ENCODE measurements at regions not wholly inside any gene's neighbourhood (a gene's known extent, or its start where the extent isn't known, plus 50 kb on each side); places are given as distances from the start of the nearest gene placed in this dataset.

DNA sequence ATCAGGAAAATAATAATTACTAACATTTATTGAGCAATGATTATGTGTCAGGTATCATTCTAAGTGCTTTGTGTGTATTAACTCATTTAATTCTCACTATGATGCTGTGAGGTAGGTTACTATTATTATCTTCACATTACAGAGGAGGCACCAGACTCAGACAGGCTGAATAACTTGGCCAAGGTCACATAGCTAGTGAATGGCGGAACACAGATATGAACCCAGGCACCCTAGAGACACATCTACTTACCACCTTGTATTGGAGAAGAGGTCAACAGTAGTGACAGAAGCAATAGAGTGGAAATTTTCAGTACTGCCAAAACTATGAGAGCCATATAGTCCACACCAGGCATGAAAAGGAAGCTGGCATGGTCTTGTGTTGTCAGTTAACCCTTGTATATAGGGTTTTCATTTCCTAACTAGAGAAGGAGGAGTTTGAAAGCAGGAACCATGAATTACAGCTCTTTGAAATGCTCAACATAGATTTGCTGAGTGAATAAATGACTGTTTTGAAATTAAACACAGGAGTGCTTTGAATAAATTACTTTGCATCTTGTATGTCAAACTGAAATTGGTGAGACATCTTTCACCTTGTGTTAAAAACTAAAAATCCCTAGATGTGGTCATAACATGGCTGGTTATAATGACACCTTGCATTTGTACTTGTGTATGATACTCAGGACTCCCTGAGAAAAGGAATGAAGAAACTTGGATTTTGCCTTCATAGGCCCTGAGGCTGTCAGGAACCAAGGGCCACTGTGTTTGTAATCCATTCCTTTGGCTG is 71.8 kb downstream of the RTL9 start:
- H3K4me3 ChIP-seq (ENCODE audit: low read depth in 1 of 3, low read length in 3 of 3), result no peak overlapping the region
- DNase-seq (ENCODE audit: low spot score), result no peak
- H3K36me3 ChIP-seq (ENCODE audit: control insufficient read depth in 4 of 4, insufficient read depth in 3 of 4, low read depth in 1 of 4, low read length in 3 of 4), result no peaks in the 10 kb centered on the region
- H3K9me3 ChIP-seq (ENCODE audit: control insufficient read depth in 4 of 4, low read length in 3 of 4), result no peaks in the 10 kb centered on the region
- H3K27me3 ChIP-seq (ENCODE audit: control insufficient read depth in 4 of 4, insufficient read depth in 4 of 4, low read length in 3 of 4), result no peaks in the 10 kb centered on the region
- TF ChIP-seq, protein P1, sequence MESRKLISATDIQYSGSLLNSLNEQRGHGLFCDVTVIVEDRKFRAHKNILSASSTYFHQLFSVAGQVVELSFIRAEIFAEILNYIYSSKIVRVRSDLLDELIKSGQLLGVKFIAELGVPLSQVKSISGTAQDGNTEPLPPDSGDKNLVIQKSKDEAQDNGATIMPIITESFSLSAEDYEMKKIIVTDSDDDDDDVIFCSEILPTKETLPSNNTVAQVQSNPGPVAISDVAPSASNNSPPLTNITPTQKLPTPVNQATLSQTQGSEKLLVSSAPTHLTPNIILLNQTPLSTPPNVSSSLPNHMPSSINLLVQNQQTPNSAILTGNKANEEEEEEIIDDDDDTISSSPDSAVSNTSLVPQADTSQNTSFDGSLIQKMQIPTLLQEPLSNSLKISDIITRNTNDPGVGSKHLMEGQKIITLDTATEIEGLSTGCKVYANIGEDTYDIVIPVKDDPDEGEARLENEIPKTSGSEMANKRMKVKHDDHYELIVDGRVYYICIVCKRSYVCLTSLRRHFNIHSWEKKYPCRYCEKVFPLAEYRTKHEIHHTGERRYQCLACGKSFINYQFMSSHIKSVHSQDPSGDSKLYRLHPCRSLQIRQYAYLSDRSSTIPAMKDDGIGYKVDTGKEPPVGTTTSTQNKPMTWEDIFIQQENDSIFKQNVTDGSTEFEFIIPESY (IDR thresholded peaks at IDR 0.05), result no peak
- TF ChIP-seq HNF4G (IDR thresholded peaks at IDR 0.05) (no peak), RXRA (IDR thresholded peaks at IDR 0.05) (no peak), YY1 (IDR thresholded peaks at IDR 0.05) (no peak), GABPA (IDR thresholded peaks at IDR 0.05 in 1 of 2, conservative IDR thresholded peaks at IDR 0.05 in 1 of 2) (no peak)
- TF ChIP-seq, protein P2, sequence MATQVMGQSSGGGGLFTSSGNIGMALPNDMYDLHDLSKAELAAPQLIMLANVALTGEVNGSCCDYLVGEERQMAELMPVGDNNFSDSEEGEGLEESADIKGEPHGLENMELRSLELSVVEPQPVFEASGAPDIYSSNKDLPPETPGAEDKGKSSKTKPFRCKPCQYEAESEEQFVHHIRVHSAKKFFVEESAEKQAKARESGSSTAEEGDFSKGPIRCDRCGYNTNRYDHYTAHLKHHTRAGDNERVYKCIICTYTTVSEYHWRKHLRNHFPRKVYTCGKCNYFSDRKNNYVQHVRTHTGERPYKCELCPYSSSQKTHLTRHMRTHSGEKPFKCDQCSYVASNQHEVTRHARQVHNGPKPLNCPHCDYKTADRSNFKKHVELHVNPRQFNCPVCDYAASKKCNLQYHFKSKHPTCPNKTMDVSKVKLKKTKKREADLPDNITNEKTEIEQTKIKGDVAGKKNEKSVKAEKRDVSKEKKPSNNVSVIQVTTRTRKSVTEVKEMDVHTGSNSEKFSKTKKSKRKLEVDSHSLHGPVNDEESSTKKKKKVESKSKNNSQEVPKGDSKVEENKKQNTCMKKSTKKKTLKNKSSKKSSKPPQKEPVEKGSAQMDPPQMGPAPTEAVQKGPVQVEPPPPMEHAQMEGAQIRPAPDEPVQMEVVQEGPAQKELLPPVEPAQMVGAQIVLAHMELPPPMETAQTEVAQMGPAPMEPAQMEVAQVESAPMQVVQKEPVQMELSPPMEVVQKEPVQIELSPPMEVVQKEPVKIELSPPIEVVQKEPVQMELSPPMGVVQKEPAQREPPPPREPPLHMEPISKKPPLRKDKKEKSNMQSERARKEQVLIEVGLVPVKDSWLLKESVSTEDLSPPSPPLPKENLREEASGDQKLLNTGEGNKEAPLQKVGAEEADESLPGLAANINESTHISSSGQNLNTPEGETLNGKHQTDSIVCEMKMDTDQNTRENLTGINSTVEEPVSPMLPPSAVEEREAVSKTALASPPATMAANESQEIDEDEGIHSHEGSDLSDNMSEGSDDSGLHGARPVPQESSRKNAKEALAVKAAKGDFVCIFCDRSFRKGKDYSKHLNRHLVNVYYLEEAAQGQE (IDR thresholded peaks at IDR 0.05), result no peak
- TF ChIP-seq, protein P3, sequence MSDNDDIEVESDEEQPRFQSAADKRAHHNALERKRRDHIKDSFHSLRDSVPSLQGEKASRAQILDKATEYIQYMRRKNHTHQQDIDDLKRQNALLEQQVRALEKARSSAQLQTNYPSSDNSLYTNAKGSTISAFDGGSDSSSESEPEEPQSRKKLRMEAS (IDR thresholded peaks at IDR 0.05), result no peak
- H3K9ac ChIP-seq (ENCODE audit: low read depth in 1 of 2, low read length in 2 of 2), result no peak overlapping the region
- H3K27ac ChIP-seq (ENCODE audit: low read depth in 1 of 2, low read length in 2 of 2), result no peak overlapping the region
- WGBS, result 95% methylated on average over 1 of the region's 1 CpG
- peaks cover 0 to 14% (median 5%) of the 10 kb centered on the region in 4 donors for H3K4me1 ChIP-seq (ENCODE audit: control insufficient read depth in 4 of 4, insufficient read depth in 4 of 4, low read length in 3 of 4)

DNA sequence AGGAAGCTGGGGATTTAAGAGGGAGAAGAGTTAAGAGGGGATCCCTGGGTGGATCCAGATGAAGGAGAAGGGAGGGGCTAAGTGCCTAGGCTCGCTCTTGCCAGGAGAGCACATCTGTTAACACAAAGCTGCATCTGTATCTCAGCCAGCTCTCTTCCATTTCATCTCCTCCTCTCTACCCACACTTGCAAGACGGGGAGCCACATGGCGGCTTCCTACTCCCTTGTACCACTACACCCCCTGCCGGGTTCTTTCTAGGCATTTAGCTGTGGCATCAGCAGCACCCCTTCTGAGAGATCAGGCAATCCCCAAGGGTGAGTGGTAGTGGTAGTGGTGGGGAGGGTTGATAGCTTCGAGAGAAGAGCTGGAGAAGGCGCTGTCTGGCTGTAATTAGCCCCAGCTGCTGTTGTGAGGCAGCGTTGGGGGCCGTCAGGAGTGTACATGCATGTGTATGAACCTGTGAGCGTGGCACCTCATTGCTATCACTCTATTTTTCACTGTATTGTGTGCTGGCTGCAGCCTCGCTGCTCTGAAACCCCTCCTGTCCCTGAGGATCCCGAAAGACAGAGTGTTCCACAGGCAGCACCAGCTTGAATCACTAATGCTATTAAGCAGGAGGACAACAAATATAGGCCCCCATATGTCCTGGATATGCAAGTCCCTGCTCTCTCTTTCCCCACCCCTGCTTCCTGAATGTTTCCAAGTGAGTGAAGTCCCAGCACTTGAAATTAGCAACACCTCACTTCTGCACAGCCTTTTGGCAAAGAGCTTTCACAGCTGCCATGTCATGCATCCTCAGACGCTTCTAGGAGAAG is 73.7 kb downstream of the RTL9 start:
- no peak overlapping the region for H3K9ac ChIP-seq (ENCODE audit: low read depth in 1 of 2, low read length in 2 of 2)
- H3K9me3 ChIP-seq (ENCODE audit: control insufficient read depth in 4 of 4, low read length in 3 of 4), result no peaks in the 10 kb centered on the region
- no peaks in the 10 kb centered on the region for H3K36me3 ChIP-seq (ENCODE audit: control insufficient read depth in 4 of 4, insufficient read depth in 3 of 4, low read depth in 1 of 4, low read length in 3 of 4)
- H3K4me3 ChIP-seq (ENCODE audit: low read depth in 1 of 3, low read length in 3 of 3), result no peak overlapping the region
- peaks cover 1 to 32% (median 22%) of the 10 kb centered on the region in 4 donors for H3K4me1 ChIP-seq (ENCODE audit: control insufficient read depth in 4 of 4, insufficient read depth in 4 of 4, low read length in 3 of 4)
- no peaks in the 10 kb centered on the region for H3K27me3 ChIP-seq (ENCODE audit: control insufficient read depth in 4 of 4, insufficient read depth in 4 of 4, low read length in 3 of 4)
- 94% methylated on average over 12 of the region's 12 CpGs for WGBS
- no peak overlapping the region for H3K27ac ChIP-seq (ENCODE audit: low read depth in 1 of 2, low read length in 2 of 2)
- DNase-seq (ENCODE audit: low spot score), result no peak
- TF ChIP-seq HNF4A (conservative IDR thresholded peaks at IDR 0.05) (no peak), JUND (IDR thresholded peaks at IDR 0.05) (no peak), EGR1 (IDR thresholded peaks at IDR 0.05; ENCODE audit: low read depth in 2 of 2) (no peak), GABPA (IDR thresholded peaks at IDR 0.05 in 1 of 2, conservative IDR thresholded peaks at IDR 0.05 in 1 of 2) (no peak), FOXA1 (IDR thresholded peaks at IDR 0.05) (no peak), RAD21 (IDR thresholded peaks at IDR 0.05) (no peak), NR2F2 (IDR thresholded peaks at IDR 0.05) (no peak), YY1 (IDR thresholded peaks at IDR 0.05) (no peak), FOXA2 (IDR thresholded peaks at IDR 0.05) (no peak), HNF4G (IDR thresholded peaks at IDR 0.05) (no peak)
- TF ChIP-seq, protein P2 (IDR thresholded peaks at IDR 0.05), result no peak
- TF ChIP-seq, protein P4, sequence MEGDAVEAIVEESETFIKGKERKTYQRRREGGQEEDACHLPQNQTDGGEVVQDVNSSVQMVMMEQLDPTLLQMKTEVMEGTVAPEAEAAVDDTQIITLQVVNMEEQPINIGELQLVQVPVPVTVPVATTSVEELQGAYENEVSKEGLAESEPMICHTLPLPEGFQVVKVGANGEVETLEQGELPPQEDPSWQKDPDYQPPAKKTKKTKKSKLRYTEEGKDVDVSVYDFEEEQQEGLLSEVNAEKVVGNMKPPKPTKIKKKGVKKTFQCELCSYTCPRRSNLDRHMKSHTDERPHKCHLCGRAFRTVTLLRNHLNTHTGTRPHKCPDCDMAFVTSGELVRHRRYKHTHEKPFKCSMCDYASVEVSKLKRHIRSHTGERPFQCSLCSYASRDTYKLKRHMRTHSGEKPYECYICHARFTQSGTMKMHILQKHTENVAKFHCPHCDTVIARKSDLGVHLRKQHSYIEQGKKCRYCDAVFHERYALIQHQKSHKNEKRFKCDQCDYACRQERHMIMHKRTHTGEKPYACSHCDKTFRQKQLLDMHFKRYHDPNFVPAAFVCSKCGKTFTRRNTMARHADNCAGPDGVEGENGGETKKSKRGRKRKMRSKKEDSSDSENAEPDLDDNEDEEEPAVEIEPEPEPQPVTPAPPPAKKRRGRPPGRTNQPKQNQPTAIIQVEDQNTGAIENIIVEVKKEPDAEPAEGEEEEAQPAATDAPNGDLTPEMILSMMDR (IDR thresholded peaks at IDR 0.05; ENCODE audit: low read depth, low read length, missing input control), result no peak
- TF ChIP-seq, protein P3 (IDR thresholded peaks at IDR 0.05), result no peak
- TF ChIP-seq, protein P1 (IDR thresholded peaks at IDR 0.05), result no peak
